PC-9 (cell line): ENCODE measurements at regions not wholly inside any gene's neighbourhood (a gene's known extent, or its start where the extent isn't known, plus 50 kb on each side); places are given as distances from the start of the nearest gene placed in this dataset.

Source experiments
- EZH2 ChIP-seq: fragments of 200-600 bp; sonication (generic); IDR thresholded peaks from 2 replicates; pipeline ENCODE4 v1.8.0; 2017; ENCODE audit warnings: antibody characterized with exemption, low read depth
- TF ChIP-seq, protein P1 (sequence below): fragments of 200-600 bp; sonication (generic); conservative IDR thresholded peaks from 2 replicates; pipeline ENCODE4 v1.6.1; 2017; ENCODE audit warnings: mixed run types, antibody characterized with exemption, mild to moderate bottlenecking, moderate library complexity

DNA sequence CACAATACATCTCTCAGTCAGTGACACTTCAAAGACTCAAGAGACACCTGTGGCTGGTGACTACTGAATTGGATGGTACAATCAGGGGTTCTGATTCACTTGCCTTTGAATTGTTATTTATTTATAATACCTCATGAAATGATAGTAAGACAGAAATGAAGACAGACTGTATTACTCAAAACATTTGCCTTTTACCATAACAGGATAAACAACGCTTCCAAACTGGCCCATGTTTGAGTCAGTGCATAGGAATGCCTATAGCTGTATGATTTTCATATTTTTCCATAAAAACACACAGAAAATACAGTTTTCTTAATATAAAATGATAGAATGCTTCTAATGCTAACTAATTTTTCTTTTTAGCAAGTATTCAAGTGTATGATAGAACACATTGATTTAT is 59.5 kb upstream of the FGF14 start:
- TF ChIP-seq, protein P1, sequence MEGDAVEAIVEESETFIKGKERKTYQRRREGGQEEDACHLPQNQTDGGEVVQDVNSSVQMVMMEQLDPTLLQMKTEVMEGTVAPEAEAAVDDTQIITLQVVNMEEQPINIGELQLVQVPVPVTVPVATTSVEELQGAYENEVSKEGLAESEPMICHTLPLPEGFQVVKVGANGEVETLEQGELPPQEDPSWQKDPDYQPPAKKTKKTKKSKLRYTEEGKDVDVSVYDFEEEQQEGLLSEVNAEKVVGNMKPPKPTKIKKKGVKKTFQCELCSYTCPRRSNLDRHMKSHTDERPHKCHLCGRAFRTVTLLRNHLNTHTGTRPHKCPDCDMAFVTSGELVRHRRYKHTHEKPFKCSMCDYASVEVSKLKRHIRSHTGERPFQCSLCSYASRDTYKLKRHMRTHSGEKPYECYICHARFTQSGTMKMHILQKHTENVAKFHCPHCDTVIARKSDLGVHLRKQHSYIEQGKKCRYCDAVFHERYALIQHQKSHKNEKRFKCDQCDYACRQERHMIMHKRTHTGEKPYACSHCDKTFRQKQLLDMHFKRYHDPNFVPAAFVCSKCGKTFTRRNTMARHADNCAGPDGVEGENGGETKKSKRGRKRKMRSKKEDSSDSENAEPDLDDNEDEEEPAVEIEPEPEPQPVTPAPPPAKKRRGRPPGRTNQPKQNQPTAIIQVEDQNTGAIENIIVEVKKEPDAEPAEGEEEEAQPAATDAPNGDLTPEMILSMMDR: no peak
- TF ChIP-seq EZH2: no peak
